HepG2 (cell line): ENCODE measurements at regions not wholly inside any gene's neighbourhood (a gene's known extent, or its start where the extent isn't known, plus 50 kb on each side); places are given as distances from the start of the nearest gene placed in this dataset.

Source experiments
- ATAC-seq: fragments of 200-7000 bp; cut with Tn5 transposase; 3 replicates; pipeline ENCODE4 v1.9.1; 2020; ENCODE audit warnings: mild to moderate bottlenecking, moderate library complexity
- BruUV-seq: library from RNA; stranded (reverse); fragments of 400-500 nt; replicated peaks from 2 replicates; lab custom pipeline; 2021; lab: Mats Ljungman, UMichigan
- CTCF ChIA-PET: fragments of 300-600 bp; formaldehyde crosslinking; extraction: SDS; loops from one replicate; lab custom pipeline; 2021; ENCODE audit warnings: low total read pairs, inconsistent platforms, low intra/inter-chr PET ratio; lab: Yijun Ruan, JAX
- POLR2A ChIA-PET: fragments of 350-600 bp; sonication (Branson Sonifier 250); formaldehyde crosslinking; loops from one replicate; lab custom pipeline; 2020; ENCODE audit warnings: antibody characterized with exemption, inconsistent platforms; lab: Yijun Ruan, JAX
- DNase-seq: peaks from one replicate; pipeline ENCODE4 v3.0.0-alpha.2; 2015; ENCODE audit warnings: low spot score
- FAIRE-seq: peaks from 3 replicates; lab custom pipeline; 2011; peaks lifted over from hg19 to GRCh38; lab: Jason Lieb, UNC
- H2AFZ ChIP-seq: one replicate; pipeline ENCODE4 v1.6.1; 2011; ENCODE audit warnings: low read length, inconsistent platforms
- H3K27ac ChIP-seq: fragments of 300-600 bp; 3 replicates; pipeline ENCODE4 v1.8.0; 2011; ENCODE audit warnings: mixed run types, mild to moderate bottlenecking, mixed read lengths, low read length, inconsistent platforms; ENCODE audit not compliant: insufficient read depth; ENCODE audit errors: extremely low read length
- H3K27me3 ChIP-seq, 2 experiments: fragments of 200-600 bp in 1 of 2; 2 replicates in 1 of 2; 3 replicates in 1 of 2; pipeline versions ENCODE4 v1.6.0 to v1.8.0; 2011; ENCODE audit warnings: low read length in 2 of 2, mild to moderate bottlenecking in 2 of 2, moderate library complexity in 2 of 2, inconsistent platforms in 1 of 2; ENCODE audit not compliant: insufficient read depth in 2 of 2, control insufficient read depth in 1 of 2
- H3K36me3 ChIP-seq, 2 experiments: fragments of 200-600 bp in 1 of 2; replicated peaks in 1 of 2; 2 replicates in 1 of 2; 3 replicates in 1 of 2; pipeline versions ENCODE4 v1.5.1 to v1.8.0; 2011; ENCODE audit warnings: low read length in 2 of 2, inconsistent platforms in 1 of 2; ENCODE audit not compliant: insufficient read depth in 2 of 2, control insufficient read depth in 1 of 2
- H3K4me1 ChIP-seq: 2 replicates; pipeline ENCODE4 v1.5.1; 2012; ENCODE audit warnings: low read length, inconsistent platforms; ENCODE audit not compliant: insufficient read depth
- H3K4me2 ChIP-seq: 2 replicates; pipeline ENCODE4 v1.6.0; 2011; ENCODE audit warnings: low read depth, low read length, inconsistent platforms
- H3K4me3 ChIP-seq, 3 experiments: fragments of 200-600 bp in 1 of 3; sonication (generic), shearing (Covaris generic) in 1 of 3; replicated peaks in 1 of 3; 2 replicates each; pipeline ENCODE4 v1.5.1; 2011 to 2016; ENCODE audit warnings: low read length in 3 of 3, inconsistent platforms in 2 of 3, low read depth in 2 of 3, mild to moderate bottlenecking in 2 of 3, control low read depth in 1 of 3, mixed read lengths in 1 of 3; ENCODE audit not compliant: insufficient read depth in 1 of 3
- H3K79me2 ChIP-seq: one replicate; pipeline ENCODE4 v1.6.1; 2011; ENCODE audit warnings: low read length, inconsistent platforms; ENCODE audit not compliant: insufficient read depth
- H3K9ac ChIP-seq: 2 replicates; pipeline ENCODE4 v1.6.0; 2011; ENCODE audit warnings: mild to moderate bottlenecking, low read depth, low read length, inconsistent platforms; ENCODE audit not compliant: insufficient read depth
- H3K9me3 ChIP-seq: 2 replicates; pipeline ENCODE4 v1.5.1; 2012; ENCODE audit warnings: mild to moderate bottlenecking, low read length
- H4K20me1 ChIP-seq: 2 replicates; pipeline ENCODE4 v1.6.0; 2011; ENCODE audit warnings: inconsistent platforms, mild to moderate bottlenecking, low read length, moderate library complexity; ENCODE audit not compliant: insufficient read depth
- CEBPB ChIP-seq: IDR thresholded peaks from 2 replicates; pipeline ENCODE4 v1.6.1; 2011; ENCODE audit warnings: low read depth, low read length, improper control_type of control experiment, borderline replicate concordance
- E2F1 ChIP-seq: sonication (generic); formaldehyde crosslinking; IDR thresholded peaks from 2 replicates; pipeline ENCODE4 v1.5.0; 2020; ENCODE audit warnings: missing genetic modification reagents
- FOXO1 ChIP-seq: sonication (generic); formaldehyde crosslinking; IDR thresholded peaks from 2 replicates; pipeline ENCODE4 v1.4.0; 2020; ENCODE audit warnings: missing genetic modification reagents
- HHEX ChIP-seq: IDR thresholded peaks from 2 replicates; pipeline ENCODE4 v1.6.1; 2016; ENCODE audit warnings: control low read depth
- KAT7 ChIP-seq: IDR thresholded peaks from 2 replicates; pipeline ENCODE4 v1.6.1; 2018; ENCODE audit warnings: borderline replicate concordance, missing compliant biosample characterization
- MTERF4 ChIP-seq: sonication (generic); formaldehyde crosslinking; IDR thresholded peaks from 2 replicates; pipeline ENCODE4 v1.8.0; 2023; ENCODE audit warnings: mild to moderate bottlenecking, missing genetic modification reagents
- NR2F1 ChIP-seq, 2 experiments: fragments of 450-650 bp in 1 of 2; formaldehyde crosslinking in 1 of 2; IDR thresholded peaks; 2 replicates each; pipeline versions ENCODE4 v1.5.0 to v1.6.1; 2016 to 2020; ENCODE audit warnings: mild to moderate bottlenecking in 1 of 2, missing compliant biosample characterization in 1 of 2, missing genetic modification reagents in 1 of 2, moderate library complexity in 1 of 2
- PAWR ChIP-seq: sonication (generic); formaldehyde crosslinking; IDR thresholded peaks from 2 replicates; pipeline ENCODE4 v1.4.0; 2020; ENCODE audit warnings: missing genetic modification reagents, mild to moderate bottlenecking, borderline replicate concordance
- RAD21 ChIP-seq: fragments of 450-650 bp; formaldehyde crosslinking; IDR thresholded peaks from 2 replicates; pipeline ENCODE4 v1.5.0; 2020; ENCODE audit warnings: mild to moderate bottlenecking
- TEF ChIP-seq: sonication (generic); formaldehyde crosslinking; IDR thresholded peaks from 2 replicates; pipeline ENCODE4 v1.5.0; 2020; ENCODE audit warnings: missing genetic modification reagents
- ZNF547 ChIP-seq: sonication (generic); formaldehyde crosslinking; IDR thresholded peaks from 2 replicates; pipeline ENCODE4 v1.5.1; 2020; ENCODE audit warnings: mild to moderate bottlenecking, missing genetic modification reagents
- ZNF678 ChIP-seq: sonication (generic); formaldehyde crosslinking; IDR thresholded peaks from 2 replicates; pipeline ENCODE4 v1.4.0; 2020; ENCODE audit warnings: mild to moderate bottlenecking, missing genetic modification reagents
- WGBS: methylation state at CpG from one replicate; pipeline ENCODE4 v1.1.6; 2017; ENCODE audit warnings: low lambda C conversion rate; 5-methylcytosine and 5-hydroxymethylcytosine counted together
- in situ Hi-C: cut with HindIII; loops from 2 replicates; pipeline ENCODE4 v1.10.0; 2017; ENCODE audit warnings: low pct_unique_long_range_greater_than_20kb; ENCODE audit not compliant: extremely low pct_ligation_motif_present
- intact Hi-C: fragments of 100-400 bp; cut with micrococcal nuclease; formaldehyde crosslinking; loops from one replicate; pipeline ENCODE4 v1.10.0; 2022; ENCODE audit not compliant: unreplicated experiment

GRCh38 chr2:198340846-198341245 is 536.5 kb downstream of the PLCL1 start:
- Histone ChIP-seq H4K20me1 (no peaks in the 10 kb centered on the region), H2AFZ (no peak overlapping the region), H3K36me3 (no peaks in the 10 kb centered on the region), H3K27me3 (no peaks in the 10 kb centered on the region), H3K9ac (no peak overlapping the region), H3K4me3 (no peak overlapping the region), H3K9me3 (no peaks in the 10 kb centered on the region), H3K27ac (no peak overlapping the region), H3K79me2 (no peaks in the 10 kb centered on the region), H3K4me2 (no peak overlapping the region), H3K4me1 (no peaks in the 10 kb centered on the region)
- ATAC-seq (no peak), FAIRE-seq (no peak), DNase-seq (no peak)
- TF ChIP-seq PAWR (CRISPR knock-in tag) (no peak), RAD21 (no peak), NR2F1 (CRISPR knock-in tag; IDR thresholded peaks at IDR 0.05) (no peak), ZNF678 (no peak), HHEX (CRISPR knock-in tag) (no peak), FOXO1 (CRISPR knock-in tag) (no peak), TEF (CRISPR knock-in tag) (no peak), CEBPB (no peak), E2F1 (CRISPR knock-in tag) (no peak), MTERF4 (CRISPR knock-in tag) (no peak), ZNF547 (CRISPR knock-in tag) (no peak), KAT7 (CRISPR knock-in tag) (no peak)
- 0% methylated on average over 2 of the region's 2 CpGs for WGBS
- intact Hi-C loops (no loop called here), in situ Hi-C loops (no loop called here)
- ChIA-PET CTCF (no interaction called here), POLR2A (no interaction called here)
- BruUV-seq: no TSS peak
